Liver (tissue), 8 donors: ENCODE measurements at regions not wholly inside any gene's neighbourhood (a gene's known extent, or its start where the extent isn't known, plus 50 kb on each side); places are given as distances from the start of the nearest gene placed in this dataset.

ENCODE experiments used
- DNase-seq: peaks from one replicate; pipeline ENCODE4 v3.0.0-alpha.2; 2017; ENCODE audit warnings: low spot score
- H3K27ac ChIP-seq, 2 donors: one replicate each; pipeline ENCODE4 v1.7.0; 2013; ENCODE audit warnings: inconsistent platforms in 2 of 2, low read length in 2 of 2, control low read depth in 1 of 2, low read depth in 1 of 2, mild to moderate bottlenecking in 1 of 2
- H3K27me3 ChIP-seq, 4 donors: one replicate each; pipeline versions ENCODE4 v1.6.1 to v1.7.0; 2013; ENCODE audit warnings: low read length in 3 of 4, inconsistent platforms in 1 of 4, mild to moderate bottlenecking in 1 of 4, moderate library complexity in 1 of 4; ENCODE audit not compliant: control insufficient read depth in 4 of 4, insufficient read depth in 4 of 4
- H3K36me3 ChIP-seq, 4 donors: one replicate each; pipeline versions ENCODE4 v1.6.1 to v1.7.0; 2013; ENCODE audit warnings: low read length in 3 of 4, mild to moderate bottlenecking in 3 of 4, low read depth in 1 of 4, moderate library complexity in 1 of 4; ENCODE audit not compliant: control insufficient read depth in 4 of 4, insufficient read depth in 3 of 4
- H3K4me1 ChIP-seq, 4 donors: one replicate each; pipeline versions ENCODE4 v1.6.1 to v1.7.0; 2013; ENCODE audit warnings: low read length in 3 of 4, mild to moderate bottlenecking in 3 of 4, moderate library complexity in 1 of 4; ENCODE audit not compliant: control insufficient read depth in 4 of 4, insufficient read depth in 4 of 4
- H3K4me3 ChIP-seq, 3 donors: one replicate each; pipeline versions ENCODE4 v1.6.1 to v1.7.0; 2013; ENCODE audit warnings: low read length in 3 of 3, control low read depth in 1 of 3, low read depth in 1 of 3, mild to moderate bottlenecking in 1 of 3
- H3K9ac ChIP-seq, 2 donors: one replicate each; pipeline ENCODE4 v1.7.0; 2013; ENCODE audit warnings: low read length in 2 of 2, mild to moderate bottlenecking in 2 of 2, moderate library complexity in 2 of 2, control low read depth in 1 of 2, low read depth in 1 of 2
- H3K9me3 ChIP-seq, 4 donors: one replicate each; pipeline versions ENCODE4 v1.6.1 to v1.7.0; 2013; ENCODE audit warnings: low read length in 3 of 4; ENCODE audit not compliant: control insufficient read depth in 4 of 4
- ATF3 ChIP-seq: IDR thresholded peaks from 2 replicates; pipeline ENCODE4 v1.6.1; 2016; ENCODE audit warnings: antibody characterized with exemption
- CTCF ChIP-seq: fragments of 150-350 bp; IDR thresholded peaks from 2 replicates; pipeline ENCODE4 v1.5.1; 2017; ENCODE audit warnings: improper control_type of control experiment, low read depth, low read length; ENCODE audit not compliant: missing input control
- EGR1 ChIP-seq, 2 donors: IDR thresholded peaks; 2 replicates each; pipeline ENCODE4 v1.6.1; 2016 to 2018; ENCODE audit warnings: antibody characterized with exemption in 2 of 2, low read depth in 2 of 2
- FOXA1 ChIP-seq: IDR thresholded peaks from 2 replicates; pipeline ENCODE4 v1.6.1; 2016; ENCODE audit warnings: antibody characterized with exemption
- FOXA2 ChIP-seq: IDR thresholded peaks from 2 replicates; pipeline ENCODE4 v1.6.1; 2016; ENCODE audit warnings: antibody characterized with exemption
- GABPA ChIP-seq, 2 donors: IDR thresholded peaks in 1 of 2; conservative IDR thresholded peaks in 1 of 2; 2 replicates each; pipeline ENCODE4 v1.6.1; 2016; ENCODE audit warnings: antibody characterized with exemption in 2 of 2, mild to moderate bottlenecking in 1 of 2, moderate library complexity in 1 of 2
- HNF4A ChIP-seq, 2 donors: conservative IDR thresholded peaks; 2 replicates each; pipeline ENCODE4 v1.6.1; 2016; ENCODE audit warnings: antibody characterized with exemption in 2 of 2, mild to moderate bottlenecking in 2 of 2
- HNF4G ChIP-seq: IDR thresholded peaks from 2 replicates; pipeline ENCODE4 v1.6.1; 2016; ENCODE audit warnings: antibody characterized with exemption
- JUND ChIP-seq, 2 donors: IDR thresholded peaks; 2 replicates each; pipeline ENCODE4 v1.6.1; 2016; ENCODE audit warnings: antibody characterized with exemption in 2 of 2
- MAX ChIP-seq: IDR thresholded peaks from 2 replicates; pipeline ENCODE4 v1.6.1; 2016; ENCODE audit warnings: antibody characterized with exemption
- NR2F2 ChIP-seq: IDR thresholded peaks from 2 replicates; pipeline ENCODE4 v1.6.1; 2016; ENCODE audit warnings: antibody characterized with exemption
- RAD21 ChIP-seq, 2 donors: IDR thresholded peaks; 2 replicates each; pipeline ENCODE4 v1.6.1; 2016; ENCODE audit warnings: antibody characterized with exemption in 2 of 2, mild to moderate bottlenecking in 2 of 2
- RXRA ChIP-seq, 2 donors: IDR thresholded peaks; 2 replicates each; pipeline ENCODE4 v1.6.1; 2017 to 2018; ENCODE audit warnings: antibody characterized with exemption in 2 of 2, mild to moderate bottlenecking in 1 of 2
- SP1 ChIP-seq: IDR thresholded peaks from 2 replicates; pipeline ENCODE4 v1.6.1; 2018; ENCODE audit warnings: antibody characterized with exemption, mild to moderate bottlenecking
- TAF1 ChIP-seq: conservative IDR thresholded peaks from 2 replicates; pipeline ENCODE4 v1.6.1; 2016; ENCODE audit warnings: antibody characterized with exemption, mild to moderate bottlenecking
- YY1 ChIP-seq: IDR thresholded peaks from 2 replicates; pipeline ENCODE4 v1.6.1; 2016; ENCODE audit warnings: antibody characterized with exemption, mild to moderate bottlenecking
- ZBTB33 ChIP-seq: IDR thresholded peaks from 2 replicates; pipeline ENCODE4 v1.6.1; 2016; ENCODE audit warnings: antibody characterized with exemption
- WGBS: extraction: QIAGEN DNeasy Blood & Tissue Kit; methylation state at CpG from one replicate; pipeline ENCODE4 v1.1.7; 2013; 5-methylcytosine and 5-hydroxymethylcytosine counted together
- donor health status: healthy.
- donor health status: healthy.
- donor health status: healthy.
- donor health status: healthy.
- donor health status: healthy.

- DNase-seq, result no peak
- WGBS, result 79% methylated on average over 4 of the region's 4 CpGs
- H3K9ac ChIP-seq, result no peak overlapping the region
- H3K27me3 ChIP-seq, result no peaks in the 10 kb centered on the region
- no peaks in the 10 kb centered on the region for H3K36me3 ChIP-seq
- H3K4me1 ChIP-seq, result no peaks in the 10 kb centered on the region
- no peak overlapping the region for H3K27ac ChIP-seq
- no peak overlapping the region for H3K4me3 ChIP-seq
- no peaks in the 10 kb centered on the region for H3K9me3 ChIP-seq
- TF ChIP-seq RAD21 (IDR thresholded peaks at IDR 0.05) (no peak), ZBTB33 (no peak), ATF3 (no peak), JUND (IDR thresholded peaks at IDR 0.05) (no peak), NR2F2 (no peak), GABPA (IDR thresholded peaks at IDR 0.05 in 1 of 2, conservative IDR thresholded peaks at IDR 0.05 in 1 of 2) (no peak), TAF1 (no peak), HNF4G (no peak), FOXA1 (no peak), MAX (no peak), YY1 (no peak)
These were observed 86.4 kb upstream of the THY1 start for GRCh38 chr11:119509282-119509841.

- H3K27ac ChIP-seq, result no peak overlapping the region
- H3K4me1 ChIP-seq, result no peaks in the 10 kb centered on the region
- H3K4me3 ChIP-seq, result no peak overlapping the region
- H3K27me3 ChIP-seq, result no peaks in the 10 kb centered on the region
- no peak overlapping the region for H3K9ac ChIP-seq
- WGBS, result 51% methylated on average over 3 of the region's 3 CpGs
- H3K36me3 ChIP-seq, result no peaks in the 10 kb centered on the region
- TF ChIP-seq EGR1 (IDR thresholded peaks at IDR 0.05; ENCODE audit: low read depth in 2 of 2) (no peak), GABPA (IDR thresholded peaks at IDR 0.05 in 1 of 2, conservative IDR thresholded peaks at IDR 0.05 in 1 of 2) (no peak), HNF4G (no peak)
- no peaks in the 10 kb centered on the region for H3K9me3 ChIP-seq
- DNase-seq, result no peak
These were observed 83.5 kb upstream of the THY1 start for GRCh38 chr11:119506436-119506835.

GRCh38 chr11:119505861-119506260, 82.9 kb upstream of the THY1 start:
- H3K4me3 ChIP-seq, result no peak overlapping the region
- TF ChIP-seq YY1 (no peak), JUND (IDR thresholded peaks at IDR 0.05) (no peak), TAF1 (no peak), NR2F2 (no peak), EGR1 (IDR thresholded peaks at IDR 0.05; ENCODE audit: low read depth in 2 of 2) (no peak), ZBTB33 (no peak), FOXA2 (no peak), HNF4G (no peak), SP1 (no peak), HNF4A (conservative IDR thresholded peaks at IDR 0.05) (no peak), RXRA (IDR thresholded peaks at IDR 0.05) (no peak), RAD21 (IDR thresholded peaks at IDR 0.05) (no peak), FOXA1 (no peak), GABPA (IDR thresholded peaks at IDR 0.05 in 1 of 2, conservative IDR thresholded peaks at IDR 0.05 in 1 of 2) (no peak), CTCF (no peak)
- no peak overlapping the region for H3K9ac ChIP-seq
- DNase-seq, result no peak
- WGBS, result 93% methylated on average over 8 of the region's 8 CpGs
- no peaks in the 10 kb centered on the region for H3K36me3 ChIP-seq
- no peaks in the 10 kb centered on the region for H3K9me3 ChIP-seq
- H3K27ac ChIP-seq, result no peak overlapping the region
- no peaks in the 10 kb centered on the region for H3K4me1 ChIP-seq
- H3K27me3 ChIP-seq, result no peaks in the 10 kb centered on the region
